HG03280 (cell line): ENCODE measurements at regions not wholly inside any gene's neighbourhood (a gene's known extent, or its start where the extent isn't known, plus 50 kb on each side); places are given as distances from the start of the nearest gene placed in this dataset.

ENCODE experiments used
- ATAC-seq: cut with Tn5 transposase; IDR thresholded peaks from one replicate; pipeline ENCODE4 v1.9.1; 2021; ENCODE audit warnings: mild to moderate bottlenecking, moderate library complexity; ENCODE audit not compliant: unreplicated experiment

DNA sequence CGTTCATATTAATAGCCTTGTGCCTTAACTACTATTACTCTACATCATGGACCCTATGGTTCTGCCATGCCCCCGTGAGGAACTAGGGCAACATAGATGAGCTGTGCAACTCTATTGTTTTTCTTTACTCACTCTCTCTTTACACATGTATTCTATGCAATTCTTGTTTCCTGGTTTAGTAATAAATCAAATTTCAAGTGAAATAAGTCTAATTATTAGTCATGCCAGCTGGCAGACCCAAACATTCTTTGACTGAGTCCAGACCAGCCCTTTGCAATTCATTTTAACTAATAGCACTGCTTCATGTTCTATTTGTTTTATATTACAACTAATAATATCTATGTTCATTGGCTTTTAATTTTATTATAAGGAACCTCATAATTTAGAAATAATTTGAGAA lies 789.3 kb upstream of the ADAMTS5 start:
- ATAC-seq = no peak

DNA sequence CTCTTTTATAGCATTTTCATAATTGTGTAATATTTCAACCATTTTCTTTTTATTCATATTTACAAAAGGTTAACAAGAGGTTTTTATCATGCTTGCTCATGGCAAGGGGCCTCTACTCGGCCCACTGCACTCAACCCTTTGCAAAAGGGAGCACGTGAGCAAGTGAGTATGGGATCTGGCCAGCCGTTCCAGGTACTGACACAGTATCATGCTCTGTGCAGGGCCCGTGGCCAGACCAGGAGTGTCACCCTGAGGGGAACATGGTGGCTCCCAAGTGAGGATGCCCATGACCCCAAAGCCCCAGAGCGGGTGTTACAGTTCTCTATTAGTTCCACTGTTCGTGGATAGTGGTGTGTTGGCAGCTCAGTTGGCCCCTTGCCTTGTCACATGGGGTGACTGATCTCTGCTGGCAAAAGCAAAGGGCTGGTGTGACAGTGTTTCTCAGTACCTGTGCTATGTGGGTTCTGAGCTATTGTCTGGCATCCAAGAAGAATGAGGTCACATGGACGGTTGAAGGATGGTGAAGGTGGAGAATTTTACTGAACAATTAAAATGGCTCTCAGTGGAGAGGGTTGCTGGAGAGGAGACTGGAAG lies 777.2 kb upstream of the ADAMTS5 start:
- no peak for ATAC-seq

DNA sequence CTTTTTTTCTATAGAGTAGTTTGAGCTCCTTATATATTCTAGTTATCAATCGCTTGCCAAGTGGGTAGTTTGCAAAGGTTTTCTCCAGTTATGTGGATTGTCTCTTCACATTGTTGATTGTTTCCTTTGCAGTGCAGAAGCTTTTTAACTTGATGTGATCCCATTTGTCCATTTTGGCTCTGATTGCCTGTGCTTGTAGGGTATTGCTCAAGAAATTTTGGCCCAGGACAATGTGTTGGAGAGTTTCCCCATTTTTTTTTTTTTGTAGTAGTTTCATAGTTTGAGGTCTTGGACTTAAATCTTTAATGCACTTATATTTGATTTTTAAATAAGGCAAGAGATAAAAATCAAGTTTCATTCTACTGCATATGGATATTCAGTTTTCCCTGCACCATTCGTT lies 774.8 kb upstream of the ADAMTS5 start:
- ATAC-seq = no peak

DNA sequence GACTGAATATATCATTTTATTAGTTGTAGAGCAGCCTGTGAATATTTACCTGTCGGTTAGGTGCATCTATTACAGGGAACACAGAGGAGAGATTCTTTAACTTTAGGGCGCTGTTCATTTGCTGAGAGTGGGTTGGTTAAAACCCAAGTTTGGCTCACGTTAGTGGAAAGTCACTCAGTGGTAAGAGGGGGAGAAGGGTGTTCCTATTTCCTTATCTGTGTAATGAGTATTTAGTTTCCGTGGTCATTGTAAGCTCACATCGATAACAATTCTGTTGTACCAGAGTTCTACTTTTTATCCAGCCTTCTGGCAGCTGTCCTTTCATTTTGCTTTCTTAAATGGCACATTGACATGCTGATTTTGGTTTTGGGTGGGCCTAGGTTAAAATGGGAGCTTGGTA lies 773.2 kb upstream of the ADAMTS5 start:
- ATAC-seq = no peak

DNA sequence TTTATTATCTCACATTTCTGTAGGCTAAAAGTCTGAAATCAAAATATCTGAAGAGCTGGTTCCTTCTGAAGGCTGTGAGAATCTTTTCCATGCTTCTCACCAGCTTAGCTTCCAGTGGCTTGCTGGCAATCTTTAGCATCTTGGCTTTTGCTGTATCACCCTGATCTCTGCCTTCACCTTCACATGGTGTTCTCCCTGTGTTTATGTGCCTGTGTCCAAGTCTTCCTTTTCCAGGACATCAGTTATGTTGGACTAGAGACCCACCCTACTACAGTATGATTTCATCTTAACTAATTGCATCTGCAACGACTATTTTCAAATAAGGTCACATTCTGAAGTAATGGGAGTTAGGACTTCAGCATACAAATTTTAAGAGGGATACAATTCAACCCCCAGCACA lies 772.3 kb upstream of the ADAMTS5 start:
- ATAC-seq = no peak

DNA sequence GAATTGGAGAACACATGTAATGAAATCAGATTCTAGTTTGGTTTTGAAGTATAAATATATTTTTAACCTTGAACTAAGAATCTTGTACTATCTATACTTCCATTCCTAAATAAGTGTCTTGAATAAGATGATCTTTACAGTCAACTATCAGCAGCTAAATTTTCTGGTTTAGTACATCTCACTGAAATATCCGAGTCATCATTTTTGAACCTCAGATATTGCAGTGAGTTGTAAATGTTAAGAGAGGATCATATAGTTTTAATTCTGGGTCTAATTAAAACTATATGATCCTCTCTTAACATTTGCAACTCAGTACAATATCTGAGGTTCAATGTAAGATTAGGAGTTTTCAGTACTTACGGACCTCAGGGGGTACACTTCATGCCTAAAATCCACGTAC lies 768.8 kb upstream of the ADAMTS5 start:
- no peak for ATAC-seq

DNA sequence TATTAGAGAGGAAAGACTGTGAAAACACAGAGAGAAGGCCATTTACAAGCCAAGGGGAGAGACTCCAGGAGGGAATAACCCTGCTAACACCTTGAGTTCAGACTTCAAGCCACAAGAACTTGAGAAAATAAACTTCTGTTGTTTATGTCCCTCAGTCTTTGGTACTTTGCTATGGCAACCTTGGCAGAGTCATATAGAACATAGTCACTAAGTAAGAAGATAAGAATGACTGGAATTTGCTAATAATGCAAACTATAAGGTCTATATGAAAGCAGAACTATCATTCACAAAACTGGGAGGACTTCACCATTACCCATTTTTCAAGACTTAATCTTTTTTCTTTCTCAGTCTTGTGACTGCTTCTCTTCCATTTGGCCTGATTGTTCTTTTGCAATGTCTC lies 767.3 kb upstream of the ADAMTS5 start:
- ATAC-seq = no peak

DNA sequence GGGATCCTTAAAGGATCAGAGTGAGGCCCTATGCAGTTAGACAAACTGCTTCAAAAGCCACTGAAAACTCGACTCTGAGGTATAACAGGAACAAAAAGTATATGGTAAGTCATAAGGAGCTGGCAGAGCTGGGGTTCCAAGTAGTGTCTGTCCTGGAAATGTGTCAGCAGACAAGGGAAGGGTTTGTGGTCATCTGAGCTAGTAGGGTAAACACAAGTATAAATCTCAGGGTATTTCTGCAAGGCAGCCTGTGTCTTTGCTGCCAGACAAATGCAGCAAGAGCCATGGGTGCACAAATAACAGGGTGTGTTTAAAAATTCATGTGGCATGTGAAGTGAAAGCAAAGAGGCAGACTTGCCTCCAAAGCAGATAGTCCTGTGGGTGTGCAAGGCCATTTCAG lies 759.0 kb upstream of the ADAMTS5 start:
- no peak for ATAC-seq

DNA sequence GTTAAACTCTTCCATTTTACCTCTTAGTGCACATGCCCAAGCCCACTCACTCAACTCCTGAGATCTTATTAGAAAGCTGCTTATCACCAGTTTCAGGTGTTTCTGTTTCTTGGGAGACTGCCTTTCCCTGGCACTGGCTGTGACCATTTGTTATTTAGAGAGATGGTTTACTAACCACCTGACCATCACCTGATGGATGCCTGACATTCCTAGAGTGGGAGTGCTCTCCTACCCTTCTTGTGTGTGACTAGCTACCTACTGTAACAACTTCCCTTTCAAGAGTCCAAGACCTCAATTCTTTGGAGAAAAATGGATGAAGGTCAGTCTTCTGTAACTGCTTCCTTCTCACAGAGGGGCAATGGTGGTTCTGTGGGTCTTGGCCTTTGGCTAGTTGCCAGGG lies 755.2 kb upstream of the ADAMTS5 start:
- ATAC-seq = no peak

DNA sequence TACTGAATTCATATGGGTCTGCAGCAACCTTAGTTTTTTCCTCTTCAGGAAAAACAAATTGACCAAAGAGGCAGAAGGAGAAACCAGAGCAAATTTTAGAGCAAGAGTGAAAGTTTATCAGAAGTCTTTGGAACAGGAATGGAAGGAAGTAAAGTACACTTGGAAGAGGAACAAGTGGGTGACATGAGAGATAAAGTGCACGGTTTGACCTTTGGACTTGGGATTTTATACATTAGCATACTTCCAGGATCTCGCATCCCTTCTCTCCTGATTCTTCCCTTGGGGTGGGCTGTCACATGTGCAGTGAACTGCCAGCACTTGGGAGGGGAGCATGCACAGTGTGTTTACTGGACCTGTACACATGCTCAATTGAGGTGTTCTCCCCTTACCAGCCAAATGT lies 754.8 kb upstream of the ADAMTS5 start:
- no peak for ATAC-seq

DNA sequence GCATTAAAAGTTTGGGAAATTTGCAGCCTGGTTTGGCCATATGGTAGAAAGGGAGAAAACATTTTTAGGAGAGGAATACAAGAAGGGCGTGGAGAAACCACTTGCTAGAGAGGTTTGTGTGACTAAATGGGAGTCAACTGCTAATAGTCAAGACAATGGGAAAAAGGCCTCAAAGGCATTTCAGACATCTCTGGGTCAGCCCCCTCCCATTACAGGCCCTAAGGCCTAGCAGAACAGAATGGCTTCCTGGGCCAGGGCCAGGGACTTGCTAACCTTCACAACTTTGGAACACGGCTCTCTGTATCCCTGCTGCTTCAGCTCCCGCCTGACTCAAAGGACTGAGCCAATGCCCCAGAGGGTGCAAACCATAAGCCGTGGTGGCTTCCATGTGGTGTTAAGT lies 752.3 kb upstream of the ADAMTS5 start:
- ATAC-seq = no peak

DNA sequence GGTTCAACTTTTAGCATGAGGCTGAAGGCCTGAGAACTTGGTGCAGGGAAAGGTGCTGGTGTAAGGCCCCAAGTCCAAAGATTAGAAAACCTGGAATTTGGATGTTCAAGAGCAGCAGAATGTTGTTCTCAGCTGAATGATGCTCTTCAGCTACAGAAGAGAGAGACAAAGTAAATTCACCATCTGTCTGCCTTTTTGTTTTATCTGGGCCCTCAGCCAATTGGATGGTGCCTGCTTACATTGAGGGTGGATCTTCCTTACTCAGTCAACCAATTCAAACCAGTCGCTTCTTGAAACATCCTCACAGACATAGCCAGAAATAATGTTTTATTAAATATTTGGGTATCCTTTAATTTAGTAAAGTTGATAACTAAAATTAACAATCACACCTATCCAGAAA lies 748.2 kb upstream of the ADAMTS5 start:
- no peak for ATAC-seq

DNA sequence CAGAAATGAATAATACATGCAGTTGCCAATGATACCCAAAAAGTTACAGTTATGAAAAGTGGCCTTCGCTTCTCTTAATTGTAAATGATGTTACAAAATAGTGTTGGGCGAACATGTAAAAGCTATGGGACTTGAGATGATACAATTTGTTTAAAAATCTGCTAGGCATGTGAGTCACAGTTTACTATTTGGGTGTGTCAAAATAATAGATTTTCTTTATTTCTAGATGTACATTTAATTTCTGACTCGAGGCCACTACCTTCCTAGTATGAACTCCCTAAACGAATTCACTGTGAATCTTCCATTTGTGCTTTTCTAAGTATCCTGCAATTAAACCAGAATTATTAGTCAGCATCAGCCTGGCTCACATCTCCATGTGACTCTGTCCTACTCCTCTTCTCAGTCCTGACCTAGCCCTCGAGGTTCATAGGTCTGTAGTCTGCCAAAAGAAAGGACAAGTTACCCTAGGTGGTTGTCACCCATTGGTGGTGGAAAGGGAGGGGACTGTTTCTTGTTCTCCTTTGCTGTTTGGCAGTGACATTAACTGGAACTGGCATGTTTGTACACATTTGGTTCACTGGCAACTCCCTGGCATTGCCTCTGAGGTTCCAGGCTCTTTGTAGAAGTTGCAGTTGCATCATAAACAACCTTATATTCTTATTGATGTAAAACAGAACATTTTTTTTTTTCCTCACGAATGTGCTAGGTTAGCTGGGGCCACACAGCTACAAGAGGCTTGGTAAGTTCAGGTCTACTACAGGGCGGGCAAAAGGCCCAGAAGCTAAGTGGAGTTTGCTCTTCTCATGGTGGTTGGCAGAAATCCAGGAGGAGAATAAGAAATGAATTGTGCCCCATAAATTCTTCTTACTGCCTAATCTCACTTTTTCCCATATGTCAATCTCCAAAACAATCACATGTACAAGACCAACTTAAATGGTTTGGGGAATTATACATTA lies 746.5 kb upstream of the ADAMTS5 start:
- ATAC-seq = no peak

DNA sequence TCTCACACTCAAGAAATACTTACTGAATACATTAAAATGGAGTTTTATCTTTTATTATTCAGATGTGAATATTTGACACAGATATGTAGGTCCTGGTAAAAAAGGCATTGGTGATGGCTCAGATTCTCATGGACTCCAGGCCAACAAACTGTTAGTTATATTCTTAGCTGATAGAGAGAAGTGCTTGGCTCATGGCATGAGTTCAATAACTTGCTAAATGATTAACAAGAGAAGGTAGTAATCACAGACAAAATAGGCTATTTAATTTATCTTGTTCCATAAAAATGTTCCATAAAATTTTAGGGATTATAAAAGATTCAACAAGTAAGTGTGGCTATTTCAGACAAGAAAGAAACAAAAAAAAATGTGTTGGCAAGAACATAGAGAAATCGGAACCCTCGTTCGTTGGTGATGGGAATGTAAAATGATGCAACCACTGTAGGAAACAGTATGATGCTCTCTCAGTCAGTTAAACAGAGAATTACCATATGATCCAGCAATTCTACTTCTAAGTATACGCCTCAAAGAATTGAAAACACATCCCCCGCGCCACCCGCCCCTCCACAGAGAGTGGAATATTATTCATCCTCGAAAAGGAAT lies 737.8 kb upstream of the ADAMTS5 start:
- no peak for ATAC-seq

DNA sequence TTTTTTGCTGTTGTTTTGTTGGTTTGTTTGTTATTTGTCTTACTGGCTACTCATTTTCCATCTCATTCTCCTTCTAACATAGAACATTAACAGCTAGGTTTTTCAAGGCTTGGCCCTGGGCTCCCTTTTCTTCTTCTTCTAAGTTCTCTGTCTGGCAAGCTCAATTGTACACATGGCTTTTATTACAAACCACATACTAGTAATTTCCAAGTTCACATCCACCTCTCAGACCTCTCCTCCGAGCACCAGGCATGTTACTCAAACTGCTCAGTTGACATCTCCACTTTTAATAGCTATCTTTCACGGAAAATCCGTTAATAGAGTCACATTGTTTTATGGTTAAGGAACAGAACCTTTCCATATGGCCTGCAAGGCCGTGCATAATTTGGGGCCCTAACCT lies 736.9 kb upstream of the ADAMTS5 start:
- ATAC-seq = no peak

DNA sequence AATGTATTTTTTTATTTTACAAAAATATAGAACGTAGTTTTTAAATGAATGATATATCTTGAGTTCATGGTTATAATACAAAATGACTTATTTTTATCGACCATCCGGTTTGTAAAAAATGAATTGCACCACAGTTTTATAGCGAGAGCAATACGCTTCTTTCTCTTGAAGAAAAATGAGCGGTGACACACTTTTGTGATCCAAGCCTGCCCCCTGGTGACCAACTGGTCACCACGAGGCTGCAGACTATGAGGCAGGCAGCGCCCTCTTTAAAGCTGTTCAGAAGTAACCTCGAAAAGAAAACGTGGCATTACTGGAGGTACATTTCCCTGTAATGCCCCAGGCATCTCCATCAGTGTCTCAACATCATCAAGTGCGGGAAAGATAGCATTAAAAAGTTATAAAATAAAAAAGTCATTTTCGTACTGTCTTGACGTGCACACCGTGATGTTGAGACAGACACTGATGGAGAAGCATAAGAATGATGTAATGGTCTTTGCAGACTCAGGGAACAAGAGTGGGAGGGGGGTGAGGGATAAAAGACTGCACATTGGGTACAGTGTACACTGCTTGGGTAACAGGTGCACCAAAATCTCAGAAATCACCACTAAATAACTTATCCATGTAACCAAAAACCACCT lies 734.2 kb upstream of the ADAMTS5 start:
- no peak for ATAC-seq

DNA sequence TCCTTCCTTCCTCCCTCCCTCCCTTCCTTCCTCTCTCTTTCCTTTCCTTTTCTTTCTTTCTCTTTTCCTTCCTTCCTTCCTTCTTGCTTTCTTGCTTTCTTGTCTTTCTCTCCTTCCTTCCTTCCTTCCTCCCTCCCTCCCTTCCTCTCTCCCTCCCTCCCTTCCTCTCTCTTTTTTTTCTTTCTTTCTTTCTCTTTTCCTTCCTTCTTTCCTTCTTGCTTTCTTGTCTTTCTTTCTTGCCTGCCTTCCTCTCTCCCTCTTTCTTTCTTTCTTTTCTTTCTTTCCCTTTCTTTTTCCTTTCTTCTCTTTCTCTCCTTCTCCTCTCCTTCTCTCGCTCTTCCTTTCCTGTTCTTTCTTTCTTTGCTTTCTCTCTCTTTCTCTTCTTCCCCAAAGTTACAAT lies 728.4 kb upstream of the ADAMTS5 start:
- ATAC-seq = no peak

DNA sequence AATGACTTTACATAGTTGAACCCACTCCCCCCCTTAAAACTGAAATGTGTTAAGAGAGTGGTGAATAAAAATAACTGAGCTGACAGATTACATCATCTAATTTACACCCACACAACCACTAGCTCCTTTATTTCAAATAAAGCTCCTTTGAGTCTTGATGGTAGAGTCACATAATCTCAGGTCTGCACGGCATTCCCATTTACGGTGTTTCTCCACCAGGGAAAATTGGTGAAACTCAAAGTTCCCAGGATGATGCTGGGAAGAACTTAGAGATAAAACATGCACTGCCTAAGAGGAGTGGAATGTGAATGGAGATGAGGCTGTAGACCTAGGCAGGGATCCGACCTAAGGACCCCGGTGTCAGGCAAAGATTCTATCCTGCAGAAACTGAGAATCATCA lies 727.8 kb upstream of the ADAMTS5 start:
- ATAC-seq = no peak

DNA sequence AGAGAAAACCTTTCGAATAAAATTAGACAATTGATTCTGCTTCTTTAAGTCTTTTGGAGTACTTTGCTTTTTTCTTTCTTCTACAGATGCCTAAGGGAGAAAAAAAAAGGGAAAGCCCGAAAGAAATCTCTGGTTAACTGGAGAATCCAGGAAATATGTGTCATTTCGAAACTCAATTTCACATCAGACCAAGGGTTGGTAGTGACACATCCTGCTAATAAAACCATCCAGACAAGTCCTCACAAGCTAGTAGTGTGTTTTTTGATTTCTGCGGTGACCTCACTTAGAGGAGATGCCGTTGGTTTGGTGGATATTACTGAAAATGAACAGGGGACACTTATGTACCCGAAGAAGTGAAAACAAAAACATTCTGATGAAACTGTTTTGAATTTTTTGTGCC lies 726.5 kb upstream of the ADAMTS5 start:
- ATAC-seq = no peak

DNA sequence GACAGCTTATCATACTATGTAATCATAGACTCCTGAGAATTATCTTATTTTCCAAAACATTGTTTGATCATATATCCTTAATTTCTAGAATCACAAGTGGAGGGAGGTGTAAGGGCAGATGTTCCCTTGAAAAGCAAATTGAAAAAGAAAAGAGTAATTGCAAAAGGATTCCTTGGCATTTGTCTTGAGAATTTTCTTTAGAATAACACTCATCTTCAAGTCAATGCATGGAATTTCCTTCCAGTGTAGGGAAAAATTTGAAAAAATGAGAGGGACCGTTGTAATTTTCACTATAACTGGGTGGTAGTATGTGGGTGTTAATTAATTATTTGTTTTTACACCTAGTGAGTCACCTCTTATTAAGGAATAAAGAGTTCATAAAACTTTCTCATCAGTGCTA lies 724.6 kb upstream of the ADAMTS5 start:
- no peak for ATAC-seq

DNA sequence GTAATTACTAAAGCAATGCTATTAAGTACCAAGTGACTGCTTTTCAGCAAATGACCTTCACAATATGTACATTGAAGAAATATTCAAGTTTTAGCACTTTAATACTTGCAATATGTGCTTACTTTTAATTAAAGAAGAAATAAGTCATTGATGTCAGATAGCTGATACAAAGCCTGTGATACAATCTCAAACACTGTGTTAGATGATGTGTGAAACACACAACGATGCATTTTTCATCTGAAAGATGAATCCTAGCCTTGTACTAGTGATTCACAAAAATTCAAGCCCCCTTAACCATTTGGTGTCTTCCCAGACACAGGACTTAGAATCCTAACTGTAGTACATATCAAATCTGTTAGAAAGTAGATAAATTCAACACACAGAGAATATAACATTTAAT lies 724.1 kb upstream of the ADAMTS5 start:
- ATAC-seq = no peak

DNA sequence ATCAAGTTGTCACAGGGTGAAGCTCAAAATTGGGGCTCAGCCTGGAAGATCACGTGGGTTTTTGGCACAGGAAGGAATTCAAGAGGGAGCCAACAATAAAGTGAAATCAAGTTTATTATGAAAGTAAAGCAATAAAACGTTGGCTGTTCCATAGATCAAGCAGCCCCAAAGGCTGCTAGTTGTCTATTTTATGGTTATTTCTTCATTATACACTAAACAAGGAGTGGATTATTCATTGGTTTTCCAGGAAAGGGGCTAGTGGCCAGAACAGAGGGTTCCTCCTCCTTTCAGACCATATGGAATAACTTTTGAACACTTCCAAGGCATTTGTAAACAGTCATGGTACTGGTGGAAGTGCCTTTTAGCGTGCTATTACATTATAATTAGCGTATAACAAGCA lies 723.5 kb upstream of the ADAMTS5 start:
- no peak for ATAC-seq
